GM12801 (cell line): ENCODE measurements at regions not wholly inside any gene's neighbourhood (a gene's known extent, or its start where the extent isn't known, plus 50 kb on each side); places are given as distances from the start of the nearest gene placed in this dataset.

Experiments used
- TF ChIP-seq, protein P1 (sequence below): IDR thresholded peaks from one replicate; pipeline ENCODE4 v1.5.1; 2011; ENCODE audit warnings: control low read depth; ENCODE audit not compliant: insufficient read length; ENCODE audit errors: extremely low read depth

DNA sequence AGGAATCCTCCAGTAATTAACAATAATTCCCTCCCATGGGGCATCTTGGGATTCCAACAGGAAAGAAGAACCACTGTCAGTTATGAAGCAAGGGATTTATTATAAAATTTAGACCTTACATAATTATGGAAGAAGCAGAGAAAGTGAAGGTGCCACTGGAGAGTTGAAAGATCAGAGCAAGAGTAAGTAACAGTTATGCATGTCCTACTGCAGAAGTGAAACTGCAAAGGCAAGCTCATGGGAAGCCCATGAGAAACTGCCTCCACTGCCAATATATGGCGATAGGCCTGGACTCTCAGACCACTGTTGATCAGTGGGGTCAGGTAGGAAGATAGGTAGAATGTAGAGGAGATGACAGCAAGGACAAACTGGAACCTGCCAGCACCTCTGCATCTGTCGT, 123.6 kb upstream of the ZNF648 start:
- TF ChIP-seq, protein P1, sequence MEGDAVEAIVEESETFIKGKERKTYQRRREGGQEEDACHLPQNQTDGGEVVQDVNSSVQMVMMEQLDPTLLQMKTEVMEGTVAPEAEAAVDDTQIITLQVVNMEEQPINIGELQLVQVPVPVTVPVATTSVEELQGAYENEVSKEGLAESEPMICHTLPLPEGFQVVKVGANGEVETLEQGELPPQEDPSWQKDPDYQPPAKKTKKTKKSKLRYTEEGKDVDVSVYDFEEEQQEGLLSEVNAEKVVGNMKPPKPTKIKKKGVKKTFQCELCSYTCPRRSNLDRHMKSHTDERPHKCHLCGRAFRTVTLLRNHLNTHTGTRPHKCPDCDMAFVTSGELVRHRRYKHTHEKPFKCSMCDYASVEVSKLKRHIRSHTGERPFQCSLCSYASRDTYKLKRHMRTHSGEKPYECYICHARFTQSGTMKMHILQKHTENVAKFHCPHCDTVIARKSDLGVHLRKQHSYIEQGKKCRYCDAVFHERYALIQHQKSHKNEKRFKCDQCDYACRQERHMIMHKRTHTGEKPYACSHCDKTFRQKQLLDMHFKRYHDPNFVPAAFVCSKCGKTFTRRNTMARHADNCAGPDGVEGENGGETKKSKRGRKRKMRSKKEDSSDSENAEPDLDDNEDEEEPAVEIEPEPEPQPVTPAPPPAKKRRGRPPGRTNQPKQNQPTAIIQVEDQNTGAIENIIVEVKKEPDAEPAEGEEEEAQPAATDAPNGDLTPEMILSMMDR = no peak

DNA sequence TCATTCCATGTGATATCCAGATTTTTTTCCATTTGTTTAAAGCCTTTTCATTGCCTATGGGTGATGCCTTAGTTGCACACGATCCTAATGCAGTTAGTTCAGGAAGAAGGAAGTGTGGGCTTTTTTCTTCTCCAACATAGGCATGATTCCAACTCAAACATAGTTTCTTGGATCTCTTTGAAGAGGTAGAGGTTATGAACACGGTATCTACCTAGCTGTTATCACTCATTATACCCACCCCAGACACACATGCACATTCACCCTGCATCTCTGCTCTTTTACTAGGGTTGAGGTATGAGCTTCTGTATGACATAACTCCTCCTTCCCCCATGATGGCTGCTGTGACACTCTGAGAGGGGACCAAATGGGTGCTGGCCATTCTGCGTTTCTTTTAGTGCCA, 122.1 kb upstream of the ZNF648 start:
- TF ChIP-seq, protein P1 = no peak

DNA sequence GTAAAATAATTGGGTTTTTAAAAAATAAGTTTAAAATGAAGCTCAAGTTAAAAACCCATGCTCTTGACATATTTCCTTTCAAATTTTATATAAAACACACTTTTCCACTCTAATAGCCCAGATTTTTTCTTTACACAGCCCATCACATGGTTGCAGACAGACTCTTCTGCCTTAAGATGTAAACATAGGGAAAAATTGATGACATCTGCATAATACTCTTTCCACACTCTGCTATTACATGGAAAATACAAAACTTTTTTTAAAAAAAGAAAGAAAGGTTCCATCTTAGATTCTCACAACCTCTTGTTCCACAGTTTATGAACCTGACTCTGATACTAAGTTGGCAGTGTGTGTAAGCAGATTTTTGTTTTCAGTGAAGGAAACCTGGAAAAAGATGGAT, 120.8 kb upstream of the ZNF648 start:
- TF ChIP-seq, protein P1 = no peak

DNA sequence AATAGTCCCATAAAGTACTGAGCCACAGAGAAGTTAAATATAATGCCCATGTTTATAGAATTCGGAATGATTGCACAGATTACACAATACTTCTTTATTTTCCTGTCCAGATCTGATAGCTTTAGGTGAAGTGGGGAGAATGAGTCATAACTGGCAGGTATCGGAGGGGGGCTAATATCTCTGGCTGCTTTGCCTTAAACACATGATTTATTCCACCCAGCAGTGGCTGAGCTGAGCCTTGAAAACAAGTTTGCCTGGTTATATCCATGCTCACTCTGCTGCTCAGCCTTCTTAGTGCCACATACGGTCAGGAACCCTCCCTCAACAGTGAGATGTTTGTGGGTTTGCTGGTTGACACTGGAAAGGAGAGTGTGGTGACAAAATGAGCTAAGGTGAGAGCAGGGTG, 119.7 kb upstream of the ZNF648 start:
- TF ChIP-seq, protein P1 = no peak

DNA sequence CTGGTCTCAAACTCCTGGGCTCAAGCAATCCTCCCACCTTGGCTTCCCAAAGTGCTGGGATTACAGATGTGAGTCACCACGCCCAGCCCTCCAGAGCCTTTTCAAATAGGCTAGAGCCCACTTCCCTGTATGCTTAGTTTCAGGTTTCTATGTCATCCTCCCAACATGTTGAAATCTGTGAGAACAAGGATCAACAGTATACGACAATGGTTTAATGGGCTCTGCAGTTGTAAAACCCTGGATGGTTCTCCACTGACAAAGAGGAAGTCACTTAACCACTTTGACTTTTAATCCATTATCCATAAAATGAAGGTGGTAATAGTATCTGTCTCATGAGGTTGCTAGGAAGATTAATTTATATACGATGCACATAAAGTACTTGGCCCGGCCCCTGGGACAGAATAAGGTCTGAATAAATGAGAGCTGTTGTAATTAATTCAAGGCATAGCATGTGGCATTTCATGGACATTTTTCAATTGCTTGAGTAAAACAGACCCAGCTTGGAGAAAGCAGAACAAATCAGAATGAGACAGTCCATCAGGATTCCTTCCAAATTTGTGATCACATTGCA, 113.9 kb upstream of the ZNF648 start:
- TF ChIP-seq, protein P1 = no peak

DNA sequence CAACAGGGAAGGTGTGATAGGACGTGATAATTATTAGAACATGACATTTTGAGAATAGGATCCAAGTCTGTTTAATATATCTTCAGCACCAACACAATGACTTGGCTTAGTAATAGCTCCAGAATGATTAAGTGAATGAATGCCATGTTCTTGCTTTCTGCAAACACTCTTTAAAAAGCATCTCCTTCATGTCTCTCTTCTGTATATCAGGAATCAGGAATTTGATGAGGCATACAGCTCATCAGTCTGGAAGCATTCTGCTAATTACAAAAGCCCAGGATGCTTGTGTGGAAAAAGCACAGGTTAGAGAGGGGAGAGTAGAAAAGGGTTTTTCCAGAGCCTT, 113.0 kb upstream of the ZNF648 start:
- TF ChIP-seq, protein P1 = no peak

DNA sequence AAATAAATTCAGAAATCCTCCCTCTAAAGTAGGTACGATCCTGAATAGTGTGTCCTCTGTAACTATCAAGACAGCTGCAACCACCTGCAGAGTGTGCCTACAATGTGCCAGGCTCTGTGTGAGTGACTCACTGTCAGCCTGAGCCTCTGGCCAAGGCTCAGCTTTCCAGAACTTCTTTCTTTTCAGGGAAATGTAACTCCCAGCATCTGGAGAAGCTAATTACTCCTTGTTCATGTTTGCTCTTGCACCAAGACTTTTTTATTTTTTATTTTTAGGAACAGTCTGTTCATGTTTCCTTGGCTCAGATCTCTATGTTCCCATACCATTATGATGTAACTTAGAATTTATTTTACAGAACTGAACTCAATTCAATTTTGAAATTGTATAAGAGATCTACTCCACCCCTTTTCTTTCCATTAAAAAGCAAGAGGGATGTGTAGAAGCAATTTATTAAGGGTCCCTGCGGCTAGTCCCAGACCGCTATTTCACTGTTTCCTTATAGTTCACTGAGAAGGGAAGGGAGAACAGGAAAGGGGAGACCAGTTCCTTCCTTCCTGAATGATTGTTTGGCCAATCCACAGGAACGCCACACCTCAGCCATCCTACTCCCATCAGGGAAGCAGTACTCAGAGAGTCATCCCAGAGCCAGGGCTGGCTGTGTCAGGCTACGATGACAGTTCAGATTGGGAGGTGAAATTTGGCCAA, 112.4 kb upstream of the ZNF648 start:
- TF ChIP-seq, protein P1 = no peak
